ENCODE measurements at regions not wholly inside any gene's neighbourhood (a gene's known extent, or its start where the extent isn't known, plus 50 kb on each side); places are given as distances from the start of the nearest gene placed in this dataset.

DNA sequence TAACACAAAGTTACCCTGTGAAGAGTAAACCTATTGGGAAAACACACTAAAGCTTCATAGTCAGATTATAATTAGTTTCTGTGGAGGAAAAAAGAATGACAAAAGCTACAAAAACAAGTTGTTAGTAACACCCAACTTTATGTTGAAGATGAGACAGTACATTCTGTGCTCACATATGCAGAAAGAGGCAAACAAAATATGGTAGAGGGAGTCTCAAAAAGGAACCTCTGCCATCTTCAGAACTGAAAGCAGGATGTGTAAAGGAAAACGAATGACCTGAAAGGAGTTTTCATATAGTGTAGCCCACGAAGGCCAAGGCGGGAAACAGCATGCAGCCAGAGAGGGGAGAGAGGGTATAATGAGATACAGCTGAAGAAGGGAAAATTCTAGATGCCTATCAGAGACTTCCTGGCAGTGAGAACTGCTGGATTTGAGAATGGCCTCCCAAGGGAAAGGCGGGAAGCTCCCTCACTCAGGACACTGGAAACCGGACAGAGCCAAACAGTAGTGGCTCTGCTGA, 84.1 kb upstream of the HEY2 start:
- DNase-seq: no peak

DNA sequence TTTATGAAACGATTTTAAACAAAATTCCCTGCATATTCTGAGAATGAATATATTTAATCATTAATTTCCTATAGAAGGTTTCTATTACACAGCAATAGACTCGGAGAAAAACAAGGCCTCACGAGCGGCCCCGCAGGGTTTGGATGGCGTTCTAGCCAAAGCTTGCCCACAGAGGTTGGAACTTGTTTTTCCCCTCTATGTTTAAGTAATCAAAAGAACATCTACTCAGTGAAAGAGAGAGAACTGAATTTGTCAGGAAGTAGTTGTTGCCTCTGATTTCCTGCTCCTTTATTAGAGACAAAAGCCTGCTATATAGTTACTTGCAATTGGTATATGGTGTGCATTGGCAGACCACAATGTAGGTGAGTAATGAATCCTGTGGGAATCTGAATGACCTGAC, 82.1 kb upstream of the HEY2 start:
- DNase-seq: no peak

GRCh38 chr6:125668071-125668470, 81.4 kb upstream of the HEY2 start:
- no peak for DNase-seq

GRCh38 chr6:125670568-125670967, 78.9 kb upstream of the HEY2 start:
- DNase-seq: no peak

GRCh38 chr6:125671323-125671722, 78.1 kb upstream of the HEY2 start:
- no peak for DNase-seq

DNA sequence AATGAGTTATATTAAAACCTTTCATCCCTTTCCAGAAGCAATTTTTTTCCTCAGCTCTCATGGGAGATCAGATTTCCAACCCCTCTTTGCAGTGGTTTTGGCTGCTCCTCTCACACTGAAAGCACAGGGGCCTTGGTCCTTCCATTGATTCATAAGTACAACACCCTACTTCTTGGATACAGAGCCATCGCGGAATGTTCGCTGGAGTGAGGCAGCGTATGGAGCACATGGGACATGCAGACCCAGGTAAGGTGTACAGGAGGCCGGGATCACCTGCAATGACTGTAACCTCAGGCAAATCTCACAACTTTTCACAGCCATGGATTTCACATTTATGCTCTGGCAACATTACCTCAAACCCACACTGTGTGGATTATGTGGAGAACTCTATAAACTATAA, 75.2 kb upstream of the HEY2 start:
- no peak for DNase-seq

DNA sequence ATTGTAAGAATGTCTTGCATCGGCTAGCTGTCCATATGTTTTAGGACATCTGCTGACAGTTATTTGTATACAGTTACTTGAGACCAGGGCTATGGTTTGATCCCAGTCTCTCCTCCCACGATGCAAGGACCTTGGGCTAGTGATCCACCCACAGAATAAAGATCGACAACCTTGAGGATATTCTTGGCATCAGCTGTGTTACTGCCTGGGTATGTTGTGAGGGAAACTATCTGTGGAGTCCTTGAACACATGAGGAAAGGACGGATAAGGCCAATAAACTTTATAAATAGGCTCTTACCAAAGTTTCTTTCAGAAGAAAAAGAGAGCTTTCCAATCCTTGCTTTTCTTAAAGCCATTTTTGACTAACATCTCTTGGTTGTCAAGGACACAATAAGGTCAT, 70.8 kb upstream of the HEY2 start:
- peak; percentile 19 for DNase-seq

- DNase-seq: no peak
These were observed 70.3 kb upstream of the HEY2 start for GRCh38 chr6:125679128-125679527.

- no peak for DNase-seq
These were observed 69.8 kb upstream of the HEY2 start for GRCh38 chr6:125679651-125680050.

DNA sequence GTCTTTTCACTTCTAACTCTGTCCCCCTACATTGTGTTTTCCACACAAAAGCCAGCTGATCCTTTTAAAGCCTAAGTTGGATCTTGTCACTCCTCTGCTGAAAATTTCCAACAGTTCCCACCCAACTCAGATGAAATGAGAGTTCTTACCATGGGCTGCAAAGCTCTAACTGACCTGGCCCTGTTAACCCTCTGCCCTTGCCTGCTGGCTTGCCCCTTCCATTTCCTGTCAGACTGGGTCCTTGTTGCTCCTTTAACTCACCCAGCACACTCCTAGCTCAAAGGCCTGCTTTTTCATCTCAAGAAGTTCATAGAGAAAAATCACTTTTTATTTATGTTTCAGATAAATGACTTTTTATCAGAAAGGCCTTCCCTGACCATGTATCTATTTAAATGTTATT, 66.5 kb upstream of the HEY2 start:
- no peak for DNase-seq

- no peak for DNase-seq
These were observed 61.3 kb upstream of the HEY2 start for GRCh38 chr6:125688138-125688537.

GRCh38 chr6:125693480-125693879, 56.0 kb upstream of the HEY2 start:
- DNase-seq: no peak

DNA sequence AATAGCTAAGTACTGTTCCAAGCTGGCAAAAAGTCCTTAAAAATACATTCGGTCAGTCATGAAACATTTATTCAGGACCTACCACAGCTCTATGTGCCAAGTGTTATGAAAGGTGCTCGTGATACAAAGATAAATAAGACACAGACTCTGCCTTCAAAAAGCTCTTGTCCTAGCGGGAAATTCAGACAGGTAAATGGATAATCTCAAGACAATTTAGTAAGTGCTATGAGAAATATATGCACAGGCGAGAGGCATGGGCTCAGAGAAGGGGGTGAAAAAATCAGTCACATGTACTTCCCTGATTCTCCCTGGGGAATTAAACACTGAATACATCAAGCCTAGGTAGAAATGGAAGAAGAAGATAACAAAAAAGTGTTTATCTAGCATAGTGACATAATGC, 49.8 kb upstream of the HEY2 start:
- no peak for DNase-seq

All from DMS 273 treated with DMSO at 0.1 percent for 48 hours (cell line).